CD14-positive monocyte (primary cell): ENCODE measurements at regions not wholly inside any gene's neighbourhood (a gene's known extent, or its start where the extent isn't known, plus 50 kb on each side); places are given as distances from the start of the nearest gene placed in this dataset.

ENCODE experiments used
- DNase-seq, 3 donors: peaks; one replicate each; pipeline ENCODE4 v3.0.0-alpha.2; 2011 to 2022
- H2AFZ ChIP-seq: 2 replicates; pipeline ENCODE4 v1.6.0; 2012; ENCODE audit warnings: mild to moderate bottlenecking, low read depth, low read length, inconsistent platforms; ENCODE audit not compliant: insufficient read depth, poor library complexity, severe bottlenecking
- H3K27ac ChIP-seq, 2 donors: 1 replicate in 1 of 2; 2 replicates in 1 of 2; pipeline ENCODE4 v1.5.1; 2012 to 2013; ENCODE audit warnings: low read length in 2 of 2, control low read depth in 1 of 2, inconsistent platforms in 1 of 2, low read depth in 1 of 2, mild to moderate bottlenecking in 1 of 2
- H3K27me3 ChIP-seq, 2 donors: one replicate each; pipeline versions ENCODE4 v1.6.0 to v1.6.1; 2011 to 2013; ENCODE audit warnings: low read length in 2 of 2; ENCODE audit not compliant: control insufficient read depth in 2 of 2, insufficient read depth in 2 of 2
- H3K36me3 ChIP-seq, 2 donors: replicated peaks in 1 of 2; 1 replicate in 1 of 2; 2 replicates in 1 of 2; pipeline versions ENCODE4 v1.5.1 to v1.6.1; 2012 to 2013; ENCODE audit warnings: low read length in 2 of 2, control low read depth in 1 of 2, inconsistent platforms in 1 of 2, mild to moderate bottlenecking in 1 of 2; ENCODE audit not compliant: insufficient read depth in 2 of 2, control insufficient read depth in 1 of 2
- H3K4me1 ChIP-seq, 2 donors: 1 replicate in 1 of 2; 2 replicates in 1 of 2; pipeline versions ENCODE4 v1.5.1 to v1.6.1; 2012 to 2013; ENCODE audit warnings: low read length in 2 of 2, control low read depth in 1 of 2, inconsistent platforms in 1 of 2, mild to moderate bottlenecking in 1 of 2, moderate library complexity in 1 of 2; ENCODE audit not compliant: insufficient read depth in 2 of 2, control insufficient read depth in 1 of 2
- H3K4me2 ChIP-seq: replicated peaks from 2 replicates; pipeline ENCODE3; 2012; ENCODE audit warnings: low read length, moderate library complexity, mild to moderate bottlenecking; ENCODE audit not compliant: poor library complexity, severe bottlenecking; ENCODE audit errors: extremely low read depth
- H3K4me3 ChIP-seq, 3 experiments: fragments of 200-600 bp in 1 of 3; sonication (generic) in 1 of 3; replicated peaks in 1 of 3; 1 replicate in 2 of 3; 2 replicates in 1 of 3; pipeline ENCODE4 v1.5.1; 2011 to 2013; ENCODE audit warnings: low read length in 3 of 3, mild to moderate bottlenecking in 3 of 3, control low read depth in 2 of 3, low read depth in 2 of 3, inconsistent platforms in 1 of 3, moderate library complexity in 1 of 3
- H3K79me2 ChIP-seq: 2 replicates; pipeline ENCODE4 v1.6.0; 2012; ENCODE audit warnings: mild to moderate bottlenecking, control low read depth, inconsistent platforms, low read length, moderate library complexity; ENCODE audit not compliant: insufficient read depth
- H3K9ac ChIP-seq: 2 replicates; pipeline ENCODE4 v1.6.0; 2017; ENCODE audit warnings: low read length, mild to moderate bottlenecking; ENCODE audit not compliant: insufficient read depth, poor library complexity, severe bottlenecking
- H3K9me3 ChIP-seq, 2 donors: replicated peaks in 1 of 2; 1 replicate in 1 of 2; 2 replicates in 1 of 2; pipeline versions ENCODE4 v1.5.1 to v1.6.1; 2012 to 2013; ENCODE audit warnings: low read length in 2 of 2, control low read depth in 1 of 2; ENCODE audit not compliant: control insufficient read depth in 1 of 2, insufficient read depth in 1 of 2
- H4K20me1 ChIP-seq: 2 replicates; pipeline ENCODE4 v1.6.0; 2012; ENCODE audit warnings: mild to moderate bottlenecking, low read length, control low read depth, moderate library complexity; ENCODE audit not compliant: insufficient read depth
- H3K27ac Mint-ChIP-seq, 7 donors: one replicate each; pipeline ENCODE4 v1.8.0; 2020; ENCODE audit warnings: mild to moderate bottlenecking in 7 of 7, mixed read lengths in 7 of 7, moderate library complexity in 6 of 7, inconsistent platforms in 2 of 7
- H3K27me3 Mint-ChIP-seq, 3 donors: one replicate each; pipeline ENCODE4 v1.8.0; 2021 to 2022; ENCODE audit warnings: low read depth in 3 of 3, mild to moderate bottlenecking in 3 of 3, mixed read lengths in 3 of 3, moderate library complexity in 3 of 3, inconsistent platforms in 1 of 3
- H3K36me3 Mint-ChIP-seq, 2 donors: one replicate each; pipeline ENCODE4 v1.8.0; 2020; ENCODE audit warnings: mixed read lengths in 2 of 2, inconsistent platforms in 1 of 2, mild to moderate bottlenecking in 1 of 2
- H3K4me1 Mint-ChIP-seq: one replicate; pipeline ENCODE4 v1.8.0; 2020; ENCODE audit warnings: mild to moderate bottlenecking, mixed read lengths
- H3K4me3 Mint-ChIP-seq, 2 donors: one replicate each; pipeline ENCODE4 v1.8.0; 2020; ENCODE audit warnings: mild to moderate bottlenecking in 2 of 2, mixed read lengths in 2 of 2, moderate library complexity in 1 of 2
- H3K9me3 Mint-ChIP-seq, 7 donors: one replicate each; pipeline ENCODE4 v1.8.0; 2020 to 2022; ENCODE audit warnings: mixed read lengths in 7 of 7, mild to moderate bottlenecking in 6 of 7, moderate library complexity in 6 of 7, inconsistent platforms in 2 of 7
- CTCF ChIP-seq: fragments of 200-600 bp; IDR thresholded peaks from one replicate; pipeline ENCODE4 v1.8.0; 2022; ENCODE audit warnings: antibody characterized with exemption, mild to moderate bottlenecking
- WGBS: methylation state at CpG from one replicate; pipeline ENCODE4 v1.1.5; 2013; ENCODE audit warnings: missing lambda C conversion rate; ENCODE audit not compliant: insufficient coverage; 5-methylcytosine and 5-hydroxymethylcytosine counted together
- intact Hi-C, 2 donors: fragments of 100-400 bp; cut with micrococcal nuclease; formaldehyde crosslinking; loops; one replicate each; pipeline versions ENCODE4 v1.15.0 to v1.15.1; 2023

GRCh38 chr3:75218577-75218976 is 445.6 kb upstream of the FRG2C start:
- Histone ChIP-seq H3K27me3 (no peaks in the 10 kb centered on the region), H4K20me1 (no peaks in the 10 kb centered on the region), H3K79me2 (no peaks in the 10 kb centered on the region), H3K36me3 (no peaks in the 10 kb centered on the region), H3K9me3 (no peaks in the 10 kb centered on the region), H3K4me1 (peaks cover 9 to 11% of the 10 kb centered on the region in 2 donors), H3K4me3 (no peak overlapping the region), H2AFZ (no peak overlapping the region), H3K9ac (no peak overlapping the region), H3K27ac (no peak overlapping the region), H3K4me2 (no peak overlapping the region)
- Mint-ChIP-seq H3K4me1 (peaks cover 11% of the 10 kb centered on the region), H3K9me3 (peaks cover 0 to 6% (median 3%) of the 10 kb centered on the region in 7 donors), H3K27me3 (peaks cover 0 to 2% (median 0%) of the 10 kb centered on the region in 3 donors), H3K36me3 (no peaks in the 10 kb centered on the region), H3K27ac (no peak overlapping the region), H3K4me3 (no peak overlapping the region)
- intact Hi-C loops, result no loop called here
- WGBS, result no CpG with 5 or more reads among the region's 1 CpG
- DNase-seq, result no peak
- no peak for TF ChIP-seq CTCF

GRCh38 chr3:75220932-75221331 is 443.2 kb upstream of the FRG2C start:
- 97% methylated on average over 3 of the region's 4 CpGs for WGBS
- Histone ChIP-seq H2AFZ (no peak overlapping the region), H3K9ac (no peak overlapping the region), H3K27ac (no peak overlapping the region), H3K79me2 (no peaks in the 10 kb centered on the region), H3K4me2 (no peak overlapping the region), H3K36me3 (no peaks in the 10 kb centered on the region), H3K4me1 (peaks cover 9 to 11% of the 10 kb centered on the region in 2 donors), H4K20me1 (no peaks in the 10 kb centered on the region), H3K4me3 (no peak overlapping the region), H3K27me3 (no peaks in the 10 kb centered on the region), H3K9me3 (no peaks in the 10 kb centered on the region)
- TF ChIP-seq CTCF, result no peak
- H3K4me1 Mint-ChIP-seq, result peaks cover 13% of the 10 kb centered on the region
- intact Hi-C loops, result no loop called here
- peaks cover 0 to 2% (median 0%) of the 10 kb centered on the region in 7 donors for H3K9me3 Mint-ChIP-seq
- H3K27me3 Mint-ChIP-seq, result peaks cover 0 to 2% (median 0%) of the 10 kb centered on the region in 3 donors
- no peaks in the 10 kb centered on the region for H3K36me3 Mint-ChIP-seq
- H3K27ac Mint-ChIP-seq, result no peak overlapping the region
- no peak overlapping the region for H3K4me3 Mint-ChIP-seq
- DNase-seq, result no peak
